HG03066 (cell line): ENCODE measurements at regions not wholly inside any gene's neighbourhood (a gene's known extent, or its start where the extent isn't known, plus 50 kb on each side); places are given as distances from the start of the nearest gene placed in this dataset.

Experiments used
- ATAC-seq: cut with Tn5 transposase; IDR thresholded peaks from one replicate; pipeline ENCODE4 v1.9.1; 2021; ENCODE audit warnings: low read depth; ENCODE audit not compliant: unreplicated experiment

GRCh38 chrX:39966176-39966575 is 131.6 kb downstream of the BCOR start:
- ATAC-seq, result no peak

- ATAC-seq, result no peak
These were observed 130.4 kb downstream of the BCOR start for GRCh38 chrX:39967348-39967747.

- ATAC-seq, result no peak
These were observed 128.5 kb downstream of the BCOR start for GRCh38 chrX:39969099-39969818.

- no peak for ATAC-seq
These were observed 127.8 kb downstream of the BCOR start for GRCh38 chrX:39969819-39970504.

- ATAC-seq, result no peak
These were observed 126.0 kb downstream of the BCOR start for GRCh38 chrX:39971760-39972159.

- no peak for ATAC-seq
These were observed 125.4 kb downstream of the BCOR start for GRCh38 chrX:39972340-39972739.

- no peak for ATAC-seq
These were observed 123.9 kb downstream of the BCOR start for GRCh38 chrX:39973810-39974209.

- no peak for ATAC-seq
These were observed 123.5 kb downstream of the BCOR start for GRCh38 chrX:39974270-39974669.

GRCh38 chrX:39975101-39975925 is 122.4 kb downstream of the BCOR start:
- ATAC-seq, result no peak

- no peak for ATAC-seq
These were observed 115.8 kb downstream of the BCOR start for GRCh38 chrX:39981946-39982345.

GRCh38 chrX:39982948-39983347 is 114.8 kb downstream of the BCOR start:
- ATAC-seq, result no peak

- ATAC-seq, result no peak
These were observed 114.0 kb downstream of the BCOR start for GRCh38 chrX:39983715-39984114.

GRCh38 chrX:39984191-39984956 is 113.4 kb downstream of the BCOR start:
- ATAC-seq, result no peak

GRCh38 chrX:39985071-39985470 is 112.7 kb downstream of the BCOR start:
- ATAC-seq, result no peak

- no peak for ATAC-seq
These were observed 112.2 kb downstream of the BCOR start for GRCh38 chrX:39985551-39985950.

- no peak for ATAC-seq
These were observed 109.3 kb downstream of the BCOR start for GRCh38 chrX:39988496-39988895.

- no peak for ATAC-seq
These were observed 107.4 kb downstream of the BCOR start for GRCh38 chrX:39990388-39990787.

- ATAC-seq, result no peak
These were observed 105.5 kb downstream of the BCOR start for GRCh38 chrX:39992300-39992699.

- no peak for ATAC-seq
These were observed 102.3 kb downstream of the BCOR start for GRCh38 chrX:39995457-39995856.

GRCh38 chrX:39996536-39996935 is 101.2 kb downstream of the BCOR start:
- no peak for ATAC-seq
